ENCODE measurements at regions not wholly inside any gene's neighbourhood (a gene's known extent, or its start where the extent isn't known, plus 50 kb on each side); places are given as distances from the start of the nearest gene placed in this dataset.

DNA sequence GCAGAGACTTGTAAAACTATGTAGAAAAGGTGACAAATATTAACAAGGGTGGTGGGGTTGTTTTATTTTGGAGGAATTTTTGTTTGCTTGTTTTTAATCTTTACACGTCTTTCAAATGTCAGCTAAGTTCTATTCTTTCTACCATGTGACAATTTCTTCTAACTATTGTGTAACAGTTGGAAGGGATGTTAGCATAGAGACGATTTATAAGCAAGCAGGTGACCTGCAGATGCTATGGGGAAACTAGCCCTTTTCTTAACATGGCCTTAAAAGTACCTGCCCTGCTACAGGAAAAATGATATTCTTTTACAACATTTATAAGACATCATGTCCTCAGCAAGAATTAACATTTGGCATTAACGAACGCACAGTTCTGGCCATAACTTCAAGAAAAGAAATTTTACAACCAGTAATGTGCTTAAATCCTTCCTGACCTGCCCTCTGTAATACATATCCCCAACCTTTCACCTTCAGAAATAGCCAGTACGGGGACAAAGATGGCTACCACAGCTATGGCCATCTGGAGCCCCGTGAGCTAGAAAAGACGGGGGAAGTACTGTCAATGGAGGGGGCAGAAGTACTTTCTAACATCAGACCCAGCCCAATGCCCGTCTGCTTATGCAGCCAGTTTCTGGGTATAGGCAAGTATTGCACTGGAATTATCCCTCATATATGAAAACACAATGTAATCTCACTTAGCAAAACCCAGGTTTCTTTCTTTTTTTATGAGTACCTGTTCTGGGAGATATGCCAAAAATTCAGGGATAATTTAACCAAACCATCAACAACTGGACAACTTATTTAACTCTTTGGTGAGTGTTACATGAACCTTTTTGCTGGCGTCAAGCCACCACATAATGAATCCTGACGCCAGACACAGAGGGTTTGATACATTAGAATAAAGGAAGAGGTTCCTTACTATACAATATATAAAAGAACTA is 67.7 kb upstream of the NR2F2 start:
- TF ChIP-seq, protein P1, sequence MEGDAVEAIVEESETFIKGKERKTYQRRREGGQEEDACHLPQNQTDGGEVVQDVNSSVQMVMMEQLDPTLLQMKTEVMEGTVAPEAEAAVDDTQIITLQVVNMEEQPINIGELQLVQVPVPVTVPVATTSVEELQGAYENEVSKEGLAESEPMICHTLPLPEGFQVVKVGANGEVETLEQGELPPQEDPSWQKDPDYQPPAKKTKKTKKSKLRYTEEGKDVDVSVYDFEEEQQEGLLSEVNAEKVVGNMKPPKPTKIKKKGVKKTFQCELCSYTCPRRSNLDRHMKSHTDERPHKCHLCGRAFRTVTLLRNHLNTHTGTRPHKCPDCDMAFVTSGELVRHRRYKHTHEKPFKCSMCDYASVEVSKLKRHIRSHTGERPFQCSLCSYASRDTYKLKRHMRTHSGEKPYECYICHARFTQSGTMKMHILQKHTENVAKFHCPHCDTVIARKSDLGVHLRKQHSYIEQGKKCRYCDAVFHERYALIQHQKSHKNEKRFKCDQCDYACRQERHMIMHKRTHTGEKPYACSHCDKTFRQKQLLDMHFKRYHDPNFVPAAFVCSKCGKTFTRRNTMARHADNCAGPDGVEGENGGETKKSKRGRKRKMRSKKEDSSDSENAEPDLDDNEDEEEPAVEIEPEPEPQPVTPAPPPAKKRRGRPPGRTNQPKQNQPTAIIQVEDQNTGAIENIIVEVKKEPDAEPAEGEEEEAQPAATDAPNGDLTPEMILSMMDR (IDR thresholded peaks at IDR 0.05; ENCODE audit: borderline replicate concordance, extremely low read depth, low read length, poor library complexity, severe bottlenecking): no peak
- no peak for TF ChIP-seq EZH2 (IDR thresholded peaks at IDR 0.05; ENCODE audit: borderline replicate concordance, low read depth, low read length, severe bottlenecking)
